ENCODE measurements at regions not wholly inside any gene's neighbourhood (a gene's known extent, or its start where the extent isn't known, plus 50 kb on each side); places are given as distances from the start of the nearest gene placed in this dataset.
"Not testable (repeated sequence)": the region's sequence is repeated elsewhere in the genome, so short reads cannot be mapped to it uniquely, and the experiment has no call there.

DNA sequence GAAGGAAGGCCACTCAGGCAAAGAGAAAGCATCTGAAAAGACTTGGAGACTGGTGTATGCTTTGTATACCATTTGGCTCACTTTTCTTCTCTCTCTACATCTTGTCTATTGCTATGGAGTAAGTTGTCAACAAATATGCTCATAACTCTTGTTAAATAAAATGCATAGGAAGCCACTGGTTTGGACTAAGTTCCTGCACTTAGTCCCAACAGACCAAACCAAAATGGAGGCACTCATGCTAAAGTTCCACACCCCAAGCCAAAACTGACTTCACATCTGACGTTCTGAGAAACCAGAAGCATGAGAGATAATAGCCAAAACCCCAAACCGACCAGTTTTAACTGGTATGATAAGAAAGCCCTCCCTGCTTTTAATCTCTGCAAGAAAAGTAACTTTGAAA, 135.3 kb upstream of the LYPLAL1 start:
- intact Hi-C loops (cut with micrococcal nuclease), result no loop called here

DNA sequence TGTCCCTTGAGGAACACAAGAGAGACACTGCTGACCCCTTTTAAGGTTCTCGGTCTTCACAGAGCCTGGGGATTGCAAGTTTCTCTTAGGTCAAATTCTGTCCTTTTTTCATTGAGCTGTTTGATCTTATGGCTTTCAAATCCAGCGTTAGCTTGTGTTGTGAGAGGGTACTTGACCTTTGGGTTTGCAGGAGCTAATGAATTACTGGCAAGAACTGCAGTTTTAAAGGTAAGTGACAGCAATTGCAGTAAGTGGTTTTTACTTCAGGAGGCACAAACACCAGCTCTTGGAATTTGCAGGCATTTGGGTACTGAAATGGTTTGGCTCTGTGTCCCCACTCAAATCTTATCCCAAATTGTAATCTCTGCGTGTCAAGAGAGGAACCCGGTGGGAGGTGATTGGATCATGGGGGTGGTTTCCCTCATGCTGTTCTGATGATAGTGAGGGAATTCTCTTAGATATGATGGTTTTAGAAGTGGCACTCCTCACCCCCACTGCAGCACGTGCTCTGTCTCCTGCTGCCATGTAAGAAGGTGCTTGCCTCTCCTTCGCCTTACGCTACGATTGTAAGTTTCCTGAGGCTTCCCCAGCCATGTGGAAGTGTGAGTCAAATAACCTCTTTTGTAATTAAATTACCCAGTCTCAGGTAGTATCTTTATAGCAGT, 134.5 kb upstream of the LYPLAL1 start:
- intact Hi-C loops (cut with micrococcal nuclease), result no loop called here

DNA sequence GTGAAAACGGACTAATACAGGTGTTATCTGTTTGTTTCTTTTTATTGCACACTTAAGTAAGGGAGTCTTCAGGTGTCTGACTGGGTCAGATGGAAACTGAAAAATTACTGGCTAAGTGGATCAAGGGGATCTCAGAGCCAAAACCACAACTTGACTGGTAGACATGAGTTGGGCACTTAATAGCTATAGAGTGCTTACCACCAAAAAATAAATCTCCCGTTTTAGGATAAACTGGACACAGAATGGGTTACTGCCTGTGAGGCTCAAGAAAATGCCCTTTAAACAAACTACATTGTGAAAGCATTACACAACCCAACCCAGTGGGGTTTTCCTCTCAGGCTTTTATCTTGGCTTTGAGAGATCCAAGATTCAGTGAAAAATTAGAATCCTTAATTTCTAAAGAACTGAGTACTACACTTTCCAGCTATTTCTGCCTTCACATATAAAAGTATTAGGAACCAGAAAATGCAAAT, 134.0 kb upstream of the LYPLAL1 start:
- intact Hi-C loops (cut with micrococcal nuclease), result no loop called here

DNA sequence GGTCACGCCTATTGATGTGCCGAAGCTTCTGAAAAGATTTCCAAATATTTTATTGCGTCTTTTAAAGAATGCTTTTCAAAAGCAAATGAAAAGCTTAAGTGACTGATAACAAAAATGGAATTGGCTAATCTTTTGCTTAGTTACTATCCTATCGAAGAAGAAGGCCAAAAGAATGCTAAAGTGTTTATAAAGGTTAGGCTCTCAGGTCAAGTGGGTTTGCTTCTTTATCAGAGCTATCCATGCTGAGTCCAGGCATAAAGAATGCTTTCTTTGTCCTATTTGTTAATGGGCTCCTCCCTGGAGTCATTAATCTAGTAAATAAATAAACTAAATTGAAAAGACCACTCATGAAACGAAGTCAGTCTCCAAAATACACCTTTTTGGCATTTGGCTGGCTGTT, 133.4 kb upstream of the LYPLAL1 start:
- intact Hi-C loops (cut with micrococcal nuclease), result no loop called here

DNA sequence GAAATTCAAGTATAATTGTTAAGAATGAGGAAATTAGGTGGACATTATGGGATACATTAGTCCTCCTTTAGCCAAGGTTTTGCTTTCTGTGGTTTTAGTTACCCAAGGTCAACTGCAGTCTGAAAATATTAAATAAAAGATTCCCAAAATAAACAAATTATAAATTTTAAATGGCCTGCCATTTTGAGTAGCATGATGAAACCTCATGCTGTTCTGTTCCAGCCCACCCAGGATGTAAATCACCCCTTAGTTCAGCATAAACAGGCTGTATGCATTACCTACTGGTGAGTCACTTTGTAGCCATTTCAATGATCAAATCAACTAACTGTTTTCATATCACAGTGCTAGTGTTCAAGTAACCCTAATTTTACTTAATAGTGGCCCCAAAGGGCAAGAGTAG, 132.5 kb upstream of the LYPLAL1 start:
- intact Hi-C loops (cut with micrococcal nuclease), result no loop called here

DNA sequence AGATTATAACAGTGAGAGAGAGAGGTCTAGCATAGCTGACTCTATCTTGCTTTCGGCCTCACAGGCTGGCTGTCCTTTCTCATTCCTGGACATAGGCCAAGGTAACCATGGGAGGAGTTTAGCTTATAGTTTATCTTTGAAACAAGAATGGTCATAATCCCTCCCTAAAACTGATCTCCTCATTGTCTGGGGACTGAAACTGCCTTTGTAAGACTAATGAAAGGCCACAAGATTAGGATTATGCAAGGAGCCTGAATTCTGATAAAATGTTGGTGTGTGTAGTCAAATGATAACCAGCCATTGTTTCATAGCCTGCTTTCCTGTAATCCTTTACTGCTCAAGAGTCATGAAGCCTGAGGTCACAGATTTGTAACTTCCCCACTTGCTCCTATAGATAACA, 131.9 kb upstream of the LYPLAL1 start:
- intact Hi-C loops (cut with micrococcal nuclease), result no loop called here

DNA sequence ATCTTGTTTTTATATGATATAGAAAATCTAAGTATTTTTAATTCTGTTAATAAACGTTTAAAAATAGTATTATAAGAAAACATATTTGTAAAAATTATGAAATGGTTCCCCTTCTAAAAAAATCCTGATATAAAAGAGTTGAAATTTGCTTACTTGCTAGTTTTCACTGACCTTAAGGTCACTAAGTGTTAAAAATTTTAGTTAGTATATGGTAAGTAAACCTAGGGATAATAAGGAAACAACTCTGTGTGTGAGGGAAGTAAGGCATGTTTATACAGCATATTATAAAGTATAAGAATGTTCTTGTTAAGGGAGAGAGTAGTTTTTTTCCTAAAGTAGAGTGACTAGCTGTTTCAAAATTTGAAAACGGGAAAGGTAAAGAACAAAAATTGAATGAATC, 130.9 kb upstream of the LYPLAL1 start:
- intact Hi-C loops (cut with micrococcal nuclease), result no loop called here

DNA sequence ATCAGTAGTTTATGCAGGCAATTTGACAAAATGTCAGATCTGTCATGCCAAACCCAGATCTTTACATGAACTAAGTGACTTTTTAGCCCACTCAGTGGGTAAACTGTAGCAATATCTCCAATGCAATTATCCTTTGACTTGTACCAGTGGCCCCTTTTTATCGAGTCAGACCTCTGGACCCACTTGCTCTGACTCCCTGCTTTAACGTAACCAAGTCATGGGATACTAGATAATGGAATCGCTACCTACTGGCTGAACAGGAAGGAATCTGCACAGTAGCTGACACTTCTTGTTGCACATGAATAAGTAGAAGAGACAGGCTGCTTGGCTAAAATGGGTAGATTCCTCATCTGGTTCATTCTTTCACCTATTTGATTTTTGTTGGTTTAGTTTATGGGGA, 128.4 kb upstream of the LYPLAL1 start:
- intact Hi-C loops (cut with micrococcal nuclease), result no loop called here

DNA sequence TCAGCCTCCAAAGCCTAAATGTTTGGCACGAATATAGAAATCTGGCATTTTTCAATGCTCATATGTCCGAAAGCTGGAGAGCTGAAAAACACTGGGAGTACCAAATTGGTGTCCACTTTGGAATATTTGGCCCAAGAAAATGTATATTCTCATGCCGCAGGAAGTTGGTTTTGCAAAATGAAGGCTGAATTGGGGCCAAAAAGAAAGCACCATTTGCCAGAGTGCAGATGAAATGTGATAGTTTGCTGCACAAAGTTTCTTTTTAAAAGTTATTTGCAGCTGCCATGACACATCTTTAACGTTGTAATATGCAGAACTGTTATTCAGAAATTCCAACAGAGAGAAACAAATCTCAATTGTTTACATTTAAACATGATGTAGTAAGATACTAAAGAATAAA, 124.2 kb upstream of the LYPLAL1 start:
- intact Hi-C loops (cut with micrococcal nuclease), result no loop called here

DNA sequence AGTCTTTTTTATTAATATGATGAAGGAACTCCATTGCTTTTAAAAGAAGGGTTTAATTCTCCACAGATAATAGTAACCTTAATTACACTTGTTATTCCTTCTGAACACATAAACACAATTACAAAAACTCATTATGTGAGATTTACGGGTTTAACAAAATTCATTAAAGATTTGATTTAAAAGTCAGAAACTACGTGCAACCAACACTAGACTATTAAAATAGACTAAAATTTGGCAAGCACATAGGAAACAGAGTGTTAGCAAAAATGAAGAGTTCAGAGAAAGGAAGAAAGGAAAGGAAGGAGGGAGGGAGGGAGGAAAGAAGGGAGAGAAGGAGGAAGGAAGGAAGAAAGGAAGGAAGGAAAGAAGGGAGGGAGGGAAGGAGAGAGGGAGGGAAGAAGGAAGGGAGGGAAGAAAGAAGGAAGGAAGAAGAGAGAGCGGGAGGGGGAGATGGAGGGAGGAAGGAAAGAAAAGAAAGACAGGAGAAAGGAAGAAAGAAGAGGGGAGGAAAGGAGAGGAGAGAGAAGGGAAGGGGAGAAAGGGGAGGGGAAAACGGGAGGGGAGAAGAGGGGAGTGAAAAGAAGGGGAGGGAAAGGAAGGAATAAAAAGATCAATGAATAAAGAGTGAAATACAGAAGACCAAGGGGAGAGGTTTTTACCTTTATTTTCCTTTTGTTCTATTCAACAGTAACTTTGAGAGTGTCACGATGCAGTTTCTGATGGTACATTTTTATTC, 123.4 kb upstream of the LYPLAL1 start:
- intact Hi-C loops (cut with micrococcal nuclease), result no loop called here

DNA sequence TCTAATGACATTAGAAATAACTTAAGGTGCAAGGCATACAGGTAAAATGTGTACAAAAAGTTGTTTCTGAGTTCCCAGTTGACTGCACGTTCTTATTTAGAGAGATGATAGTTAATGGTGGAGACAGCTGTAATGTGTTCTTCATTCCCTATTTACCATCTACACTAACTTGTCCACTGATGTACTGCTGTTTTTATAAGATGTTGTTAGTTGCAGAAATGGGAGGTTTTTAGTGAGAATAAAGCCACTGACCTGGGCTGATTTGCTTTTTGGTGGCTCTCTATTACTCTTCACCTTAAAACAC, 122.9 kb upstream of the LYPLAL1 start:
- intact Hi-C loops (cut with micrococcal nuclease), result no loop called here

DNA sequence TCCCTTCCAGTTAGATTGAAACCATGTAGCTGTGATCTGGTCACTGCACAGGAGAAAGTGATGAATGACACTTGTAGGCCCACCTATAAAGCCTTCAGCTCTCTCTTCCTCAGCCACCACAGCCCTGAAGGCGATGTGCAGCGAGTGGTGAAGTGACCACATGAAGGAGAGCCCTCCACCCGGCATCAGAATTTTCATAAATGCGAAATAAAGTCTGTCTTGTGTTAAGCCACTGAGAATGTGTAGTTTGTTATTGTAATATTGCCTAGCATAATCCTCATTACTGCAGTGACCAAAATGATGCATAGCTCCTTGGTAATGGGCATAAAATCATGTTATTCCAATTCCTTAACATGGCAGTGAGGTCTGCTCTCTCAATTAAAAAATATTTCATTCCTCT, 122.1 kb upstream of the LYPLAL1 start:
- intact Hi-C loops (cut with micrococcal nuclease), result no loop called here

DNA sequence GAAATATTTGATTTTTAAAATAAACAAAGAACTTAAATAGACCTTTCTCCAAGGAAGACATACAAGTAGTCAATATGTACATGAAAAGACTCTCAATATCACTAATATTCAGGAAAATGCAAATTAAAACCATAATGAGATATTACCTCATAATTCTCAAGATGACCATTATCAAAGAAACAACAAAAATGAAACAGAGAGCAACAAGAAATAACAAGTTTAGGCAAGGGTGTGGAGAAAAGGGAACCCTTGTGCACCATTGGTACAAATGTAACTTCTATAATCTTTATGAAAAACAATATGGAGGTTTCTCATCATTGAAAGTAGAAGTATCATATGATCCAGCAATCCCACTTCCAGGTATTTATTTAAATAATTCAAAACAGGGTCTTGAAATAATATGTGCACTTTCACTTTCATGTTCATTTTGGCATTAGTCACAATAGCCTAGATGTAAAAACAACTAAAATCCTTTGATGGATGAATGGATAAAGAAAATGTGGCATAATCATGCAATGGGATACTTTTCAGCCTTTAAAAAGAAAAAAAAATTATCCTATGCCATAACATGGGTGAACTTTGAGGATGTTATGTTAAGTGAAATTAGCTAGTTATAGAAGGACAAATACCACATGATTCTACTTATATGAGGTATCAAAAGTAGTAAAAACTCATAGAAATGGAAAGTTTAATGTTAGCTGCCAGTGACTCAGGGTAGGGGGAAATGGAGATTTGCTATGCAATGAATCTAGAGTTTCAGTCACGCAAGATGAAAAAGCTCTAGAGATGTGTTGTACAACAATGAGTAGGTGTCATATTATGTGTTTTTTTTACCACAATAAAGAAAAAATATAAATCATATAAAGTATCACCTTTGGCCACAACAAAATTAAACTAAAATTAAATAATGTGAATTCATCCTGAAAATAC, 114.5 kb upstream of the LYPLAL1 start:
- intact Hi-C loops (cut with micrococcal nuclease), result no loop called here

DNA sequence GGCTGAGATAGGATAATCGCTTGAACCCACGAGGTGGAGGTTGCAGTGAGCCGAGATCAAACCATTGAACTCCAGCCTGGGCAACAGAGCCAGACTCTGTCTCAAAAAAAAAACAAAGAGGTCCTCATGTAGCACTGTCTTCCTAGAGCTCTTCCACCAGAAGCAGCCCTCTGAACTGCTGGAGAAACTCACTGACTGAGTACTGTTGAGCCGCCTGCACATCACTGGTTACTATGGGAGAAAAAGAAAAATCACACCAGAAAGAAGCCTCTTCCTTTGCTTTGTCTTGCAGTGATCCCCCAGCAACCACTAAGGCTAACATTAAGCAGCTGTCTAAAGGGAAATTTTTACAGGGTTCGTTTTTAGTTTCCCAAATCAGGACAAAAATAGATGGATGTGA, 112.9 kb upstream of the LYPLAL1 start:
- intact Hi-C loops (cut with micrococcal nuclease), result no loop called here

DNA sequence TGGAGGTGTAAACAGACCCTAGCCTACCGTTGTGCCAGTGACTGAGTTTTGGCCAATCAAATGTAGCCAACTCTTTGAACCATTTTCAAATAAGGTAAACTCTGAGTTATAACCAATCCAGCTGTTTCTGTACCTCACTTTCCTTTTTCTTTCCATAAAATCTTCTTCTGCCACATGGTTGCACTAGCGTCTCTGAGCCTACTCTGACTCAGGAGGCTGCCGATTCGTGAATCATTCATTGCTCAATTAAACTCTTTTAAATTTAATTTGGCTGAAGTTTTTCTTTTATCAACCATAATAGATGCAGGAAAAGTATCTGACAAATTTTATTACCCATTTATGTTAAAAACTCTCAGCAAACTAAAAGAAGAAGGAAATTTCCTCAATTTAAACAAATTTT, 111.5 kb upstream of the LYPLAL1 start:
- intact Hi-C loops (cut with micrococcal nuclease), result no loop called here

DNA sequence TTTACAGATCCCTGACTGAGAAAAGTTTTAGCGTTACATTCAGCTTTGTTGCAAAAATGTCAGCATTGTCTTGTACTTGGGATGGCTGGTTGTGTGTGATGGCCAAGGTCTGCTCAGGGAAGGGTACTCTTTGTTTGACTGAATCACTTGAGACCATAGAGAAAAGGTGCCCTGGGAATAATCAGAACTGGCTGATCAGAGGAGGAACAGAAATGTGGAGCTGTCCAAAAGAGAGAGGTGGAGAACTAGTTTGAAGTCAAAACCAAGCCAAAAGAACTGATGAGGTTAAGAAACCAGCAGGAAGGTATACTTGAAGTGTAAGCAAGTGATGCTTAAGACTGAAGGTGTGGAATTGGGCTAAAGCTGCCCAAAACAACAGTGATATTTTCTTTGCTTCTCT, 107.6 kb upstream of the LYPLAL1 start:
- intact Hi-C loops (cut with micrococcal nuclease), result no loop called here

DNA sequence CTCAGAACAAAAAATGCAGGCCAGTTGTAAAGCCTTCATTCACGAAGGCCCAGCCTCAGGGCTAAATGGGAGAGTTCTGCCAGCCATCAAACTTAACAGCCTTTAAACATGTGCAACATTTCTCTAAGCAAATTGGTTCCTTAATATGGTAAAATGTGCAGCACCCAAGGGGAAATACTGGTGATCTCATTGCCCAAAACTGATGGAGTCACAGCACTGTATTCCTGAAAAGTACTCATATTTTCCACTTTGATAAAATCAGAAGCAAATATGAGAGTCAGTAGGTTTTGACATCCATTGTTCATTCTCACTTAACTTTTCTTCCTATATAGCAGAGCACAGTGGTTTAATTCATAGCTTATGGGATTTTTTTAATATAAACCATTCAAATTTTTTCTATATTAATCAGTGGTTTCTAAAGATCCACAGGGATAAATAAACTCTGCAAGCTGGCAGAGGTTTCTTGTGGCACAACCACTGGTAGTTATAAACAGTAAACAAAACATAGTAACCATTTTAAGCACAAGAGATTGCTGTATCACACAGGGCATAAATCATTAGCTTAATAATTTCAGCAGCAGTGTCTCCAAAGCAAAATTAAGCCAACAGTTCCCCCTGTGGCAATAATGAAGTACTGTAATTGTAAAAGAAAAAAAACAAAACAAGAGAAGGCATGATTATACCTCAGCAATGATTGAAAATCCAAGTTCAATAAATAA, 106.9 kb upstream of the LYPLAL1 start:
- intact Hi-C loops (cut with micrococcal nuclease), result no loop called here

DNA sequence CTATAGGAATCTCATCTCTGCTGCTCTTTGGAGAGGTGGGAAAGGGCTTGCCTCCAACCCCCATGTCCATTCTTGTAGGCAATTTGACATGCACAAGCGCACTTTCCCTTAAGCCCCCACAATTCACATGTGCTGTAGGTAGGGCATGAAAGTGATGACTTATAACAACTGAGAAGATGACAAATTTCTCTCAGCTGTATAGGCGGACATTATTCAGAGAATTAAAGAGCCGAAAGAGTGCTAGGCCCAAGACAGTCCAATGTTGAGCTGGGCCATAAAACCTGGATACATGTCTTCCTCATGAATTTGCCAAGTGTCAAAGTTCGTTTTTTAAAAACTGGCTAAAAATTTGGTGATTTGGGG, 106.3 kb upstream of the LYPLAL1 start:
- intact Hi-C loops (cut with micrococcal nuclease), result no loop called here

DNA sequence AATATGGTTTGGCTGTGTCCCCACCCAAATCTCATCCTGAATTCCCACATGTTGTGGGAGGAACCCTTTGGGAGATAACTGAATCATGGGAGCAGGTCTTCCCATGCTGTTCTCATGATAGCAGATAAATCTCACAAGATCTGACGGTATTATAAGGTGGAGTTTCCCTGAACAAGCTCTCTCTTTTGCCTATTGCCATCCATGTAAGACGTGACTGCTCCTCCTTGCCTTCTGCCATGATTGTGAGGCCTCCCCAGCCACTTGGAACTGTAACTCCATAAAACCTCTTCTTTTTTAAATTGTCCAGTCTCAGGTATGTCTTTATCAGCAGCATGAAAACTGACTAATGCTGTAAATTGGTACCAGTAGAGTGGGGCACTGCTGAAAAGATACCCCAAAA, 103.3 kb upstream of the LYPLAL1 start:
- intact Hi-C loops (cut with micrococcal nuclease), result not testable (repeated sequence)

DNA sequence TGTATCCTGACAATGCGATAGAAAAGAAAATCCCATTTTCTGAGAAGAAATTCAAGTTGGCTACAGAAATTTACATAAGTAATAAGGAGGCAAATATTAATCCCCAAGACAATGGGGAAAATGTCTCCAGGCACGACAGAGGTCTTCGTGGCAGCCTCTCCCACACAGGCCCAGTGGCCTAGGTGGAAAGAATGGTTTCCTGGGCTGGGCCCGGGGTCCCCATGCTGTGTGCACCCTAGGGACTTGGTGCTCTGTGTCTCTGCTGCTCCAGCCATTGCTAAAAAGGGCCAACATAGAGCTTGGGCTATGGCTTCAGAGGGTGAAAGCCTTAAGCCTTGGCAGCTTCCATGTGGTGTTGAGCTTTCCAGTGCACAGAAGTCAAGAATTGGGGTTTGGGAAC, 102.5 kb upstream of the LYPLAL1 start:
- intact Hi-C loops (cut with micrococcal nuclease), result no loop called here

DNA sequence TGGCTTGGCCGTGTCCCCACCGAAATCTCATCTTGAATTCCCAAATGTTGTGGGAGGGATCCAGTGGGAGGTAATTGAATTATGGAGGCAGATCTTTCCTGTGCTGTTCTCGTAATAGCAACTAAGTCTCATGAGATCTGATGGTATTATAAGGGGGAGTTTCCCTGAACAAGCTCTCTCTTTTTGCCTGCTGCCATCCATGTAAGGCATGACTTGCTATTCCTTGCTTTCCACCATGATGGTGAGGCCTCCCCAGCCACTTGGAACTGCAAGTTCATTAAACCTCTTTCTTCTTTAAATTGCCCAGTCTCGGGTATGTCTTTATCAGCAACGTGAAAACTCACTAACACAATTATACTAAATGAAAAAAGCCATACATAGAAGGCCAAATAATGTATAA, 101.3 kb upstream of the LYPLAL1 start:
- intact Hi-C loops (cut with micrococcal nuclease), result no loop called here
